ENCODE measurements at regions not wholly inside any gene's neighbourhood (a gene's known extent, or its start where the extent isn't known, plus 50 kb on each side); places are given as distances from the start of the nearest gene placed in this dataset.

GRCh38 chr17:14918540-14918939 is 346.6 kb downstream of the PMP22 start:
- POLR2A ChIA-PET = no interaction called here
- CTCF ChIA-PET = no interaction called here
- DNase-seq (ENCODE audit: low spot score) (no peak), ATAC-seq (no peak)
- Mint-ChIP-seq H3K36me3 (peaks cover 13% of the 10 kb centered on the region), H3K27ac (peak overlapping the region; percentile 8; the same call in 1 of the 2 replicates), H3K4me1 (no peaks in the 10 kb centered on the region), H3K4me3 (no peak overlapping the region), H3K27me3 (ENCODE audit: low read depth) (no peaks in the 10 kb centered on the region), H3K9me3 (peaks cover 23% of the 10 kb centered on the region)
- TF ChIP-seq ZNF281 (CRISPR knock-in tag; IDR thresholded peaks at IDR 0.05) (no peak), NFATC4 (CRISPR knock-in tag; IDR thresholded peaks at IDR 0.05) (no peak), CBFB (CRISPR knock-in tag; IDR thresholded peaks at IDR 0.05; ENCODE audit: low read depth) (no peak), AR (CRISPR knock-in tag; IDR thresholded peaks at IDR 0.05) (no peak), PRDM15 (CRISPR knock-in tag; IDR thresholded peaks at IDR 0.05) (no peak), ZNF532 (CRISPR knock-in tag; IDR thresholded peaks at IDR 0.05; ENCODE audit: borderline replicate concordance) (no peak), RORB (CRISPR knock-in tag; IDR thresholded peaks at IDR 0.05) (no peak), USF1 (CRISPR knock-in tag; IDR thresholded peaks at IDR 0.05) (no peak), ZMAT4 (CRISPR knock-in tag; IDR thresholded peaks at IDR 0.05) (no peak), TEAD4 (CRISPR knock-in tag; IDR thresholded peaks at IDR 0.05) (no peak), E2F5 (CRISPR knock-in tag; IDR thresholded peaks at IDR 0.05) (no peak), ESRRA (CRISPR knock-in tag; IDR thresholded peaks at IDR 0.05; ENCODE audit: borderline replicate concordance) (no peak), MYBL2 (CRISPR knock-in tag; IDR thresholded peaks at IDR 0.05) (no peak)

All from WTC11 (cell line).